ENCODE measurements at regions not wholly inside any gene's neighbourhood (a gene's known extent, or its start where the extent isn't known, plus 50 kb on each side); places are given as distances from the start of the nearest gene placed in this dataset.

DNA sequence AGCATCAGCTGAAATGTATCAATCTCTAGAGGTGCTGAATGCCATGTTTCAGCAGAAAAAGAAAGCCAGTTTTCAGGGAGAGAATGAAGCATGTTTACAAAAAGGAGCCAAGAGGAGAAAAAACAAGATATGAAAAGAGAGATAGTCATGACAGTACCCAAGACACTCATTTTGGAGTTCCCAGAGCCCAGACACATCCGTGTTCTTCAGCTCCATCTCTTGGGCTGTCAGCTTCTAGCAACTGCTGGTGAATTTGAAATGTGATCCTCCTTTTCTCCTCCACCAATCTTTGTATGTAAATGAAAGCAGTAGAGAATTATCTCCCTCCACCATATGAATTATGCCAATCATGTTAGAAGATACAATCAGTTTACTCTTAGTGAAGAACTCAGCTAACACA is 93.0 kb upstream of the SLC25A36 start:
- no peak for TF ChIP-seq ZNF658 (tag by site-specific recombination; IDR thresholded peaks at IDR 0.05)
- TF ChIP-seq ZBTB7A (tag by site-specific recombination; IDR thresholded peaks at IDR 0.05; ENCODE audit: low read depth) = no peak
- TF ChIP-seq, protein P1, sequence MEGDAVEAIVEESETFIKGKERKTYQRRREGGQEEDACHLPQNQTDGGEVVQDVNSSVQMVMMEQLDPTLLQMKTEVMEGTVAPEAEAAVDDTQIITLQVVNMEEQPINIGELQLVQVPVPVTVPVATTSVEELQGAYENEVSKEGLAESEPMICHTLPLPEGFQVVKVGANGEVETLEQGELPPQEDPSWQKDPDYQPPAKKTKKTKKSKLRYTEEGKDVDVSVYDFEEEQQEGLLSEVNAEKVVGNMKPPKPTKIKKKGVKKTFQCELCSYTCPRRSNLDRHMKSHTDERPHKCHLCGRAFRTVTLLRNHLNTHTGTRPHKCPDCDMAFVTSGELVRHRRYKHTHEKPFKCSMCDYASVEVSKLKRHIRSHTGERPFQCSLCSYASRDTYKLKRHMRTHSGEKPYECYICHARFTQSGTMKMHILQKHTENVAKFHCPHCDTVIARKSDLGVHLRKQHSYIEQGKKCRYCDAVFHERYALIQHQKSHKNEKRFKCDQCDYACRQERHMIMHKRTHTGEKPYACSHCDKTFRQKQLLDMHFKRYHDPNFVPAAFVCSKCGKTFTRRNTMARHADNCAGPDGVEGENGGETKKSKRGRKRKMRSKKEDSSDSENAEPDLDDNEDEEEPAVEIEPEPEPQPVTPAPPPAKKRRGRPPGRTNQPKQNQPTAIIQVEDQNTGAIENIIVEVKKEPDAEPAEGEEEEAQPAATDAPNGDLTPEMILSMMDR (tag by site-specific recombination; IDR thresholded peaks at IDR 0.05) = no peak
- no peak for TF ChIP-seq HOXA7 (CRISPR knock-in tag; IDR thresholded peaks at IDR 0.05; ENCODE audit: borderline replicate concordance)
- no peak for TF ChIP-seq MZF1 (tag by site-specific recombination; IDR thresholded peaks at IDR 0.05; ENCODE audit: borderline replicate concordance)
- TF ChIP-seq, protein P2, sequence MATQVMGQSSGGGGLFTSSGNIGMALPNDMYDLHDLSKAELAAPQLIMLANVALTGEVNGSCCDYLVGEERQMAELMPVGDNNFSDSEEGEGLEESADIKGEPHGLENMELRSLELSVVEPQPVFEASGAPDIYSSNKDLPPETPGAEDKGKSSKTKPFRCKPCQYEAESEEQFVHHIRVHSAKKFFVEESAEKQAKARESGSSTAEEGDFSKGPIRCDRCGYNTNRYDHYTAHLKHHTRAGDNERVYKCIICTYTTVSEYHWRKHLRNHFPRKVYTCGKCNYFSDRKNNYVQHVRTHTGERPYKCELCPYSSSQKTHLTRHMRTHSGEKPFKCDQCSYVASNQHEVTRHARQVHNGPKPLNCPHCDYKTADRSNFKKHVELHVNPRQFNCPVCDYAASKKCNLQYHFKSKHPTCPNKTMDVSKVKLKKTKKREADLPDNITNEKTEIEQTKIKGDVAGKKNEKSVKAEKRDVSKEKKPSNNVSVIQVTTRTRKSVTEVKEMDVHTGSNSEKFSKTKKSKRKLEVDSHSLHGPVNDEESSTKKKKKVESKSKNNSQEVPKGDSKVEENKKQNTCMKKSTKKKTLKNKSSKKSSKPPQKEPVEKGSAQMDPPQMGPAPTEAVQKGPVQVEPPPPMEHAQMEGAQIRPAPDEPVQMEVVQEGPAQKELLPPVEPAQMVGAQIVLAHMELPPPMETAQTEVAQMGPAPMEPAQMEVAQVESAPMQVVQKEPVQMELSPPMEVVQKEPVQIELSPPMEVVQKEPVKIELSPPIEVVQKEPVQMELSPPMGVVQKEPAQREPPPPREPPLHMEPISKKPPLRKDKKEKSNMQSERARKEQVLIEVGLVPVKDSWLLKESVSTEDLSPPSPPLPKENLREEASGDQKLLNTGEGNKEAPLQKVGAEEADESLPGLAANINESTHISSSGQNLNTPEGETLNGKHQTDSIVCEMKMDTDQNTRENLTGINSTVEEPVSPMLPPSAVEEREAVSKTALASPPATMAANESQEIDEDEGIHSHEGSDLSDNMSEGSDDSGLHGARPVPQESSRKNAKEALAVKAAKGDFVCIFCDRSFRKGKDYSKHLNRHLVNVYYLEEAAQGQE (tag by site-specific recombination; IDR thresholded peaks at IDR 0.05) = no peak
- no peak for TF ChIP-seq ZFHX2 (tag by site-specific recombination; conservative IDR thresholded peaks at IDR 0.05)
- no peak for TF ChIP-seq ZNF501 (tag by site-specific recombination; IDR thresholded peaks at IDR 0.05)
- TF ChIP-seq ZNF10 (tag by site-specific recombination; IDR thresholded peaks at IDR 0.05) = no peak

Data from HEK293 (cell line).